Activated CD8-positive, alpha-beta T cell treated with anti-CD3 and anti-CD28 coated beads for 36 hours (primary cell): ENCODE measurements at regions not wholly inside any gene's neighbourhood (a gene's known extent, or its start where the extent isn't known, plus 50 kb on each side); places are given as distances from the start of the nearest gene placed in this dataset.

Experiments
- ATAC-seq: fragments of 200-7000 bp; cut with Tn5 transposase; one replicate; pipeline ENCODE4 v1.10.0; 2021; ENCODE audit warnings: mild to moderate bottlenecking, moderate library complexity
- CTCF ChIA-PET: fragments of 350-600 bp; sonication (Branson Sonifier 250); formaldehyde crosslinking; loops from one replicate; lab custom pipeline; 2021; ENCODE audit warnings: antibody characterized with exemption; lab: Charles Lee
- POLR2A ChIA-PET: fragments of 350-600 bp; sonication (Branson Sonifier 250); formaldehyde crosslinking; loops from one replicate; lab custom pipeline; 2021; ENCODE audit warnings: antibody characterized with exemption; lab: Charles Lee
- DNase-seq: peaks from one replicate; pipeline ENCODE4 v3.0.0-alpha.2; 2020
- H3K27ac Mint-ChIP-seq: one replicate; pipeline ENCODE4 v1.8.0; 2021; ENCODE audit warnings: mild to moderate bottlenecking, mixed read lengths
- H3K27me3 Mint-ChIP-seq: one replicate; pipeline ENCODE4 v1.8.0; 2021; ENCODE audit warnings: mixed read lengths
- H3K36me3 Mint-ChIP-seq: one replicate; pipeline ENCODE4 v1.8.0; 2021; ENCODE audit warnings: low read depth, mixed read lengths
- H3K4me1 Mint-ChIP-seq: one replicate; pipeline ENCODE4 v1.8.0; 2021; ENCODE audit warnings: low read depth, mixed read lengths
- H3K4me3 Mint-ChIP-seq: one replicate; pipeline ENCODE4 v1.8.0; 2021; ENCODE audit warnings: mild to moderate bottlenecking, moderate library complexity, mixed read lengths
- H3K9me3 Mint-ChIP-seq: one replicate; pipeline ENCODE4 v1.8.0; 2021; ENCODE audit warnings: mixed read lengths
- CTCF ChIP-seq: fragments of 200-600 bp; IDR thresholded peaks from one replicate; pipeline ENCODE4 v1.8.0; 2022; ENCODE audit warnings: antibody characterized with exemption, mild to moderate bottlenecking
- intact Hi-C: fragments of 100-400 bp; cut with micrococcal nuclease; formaldehyde crosslinking; loops from one replicate; pipeline ENCODE4 v1.10.0; 2022

- ATAC-seq (no peak), DNase-seq (no peak)
- TF ChIP-seq CTCF: no peak
- Mint-ChIP-seq H3K4me3 (no peak overlapping the region), H3K27me3 (no peaks in the 10 kb centered on the region), H3K27ac (no peak overlapping the region), H3K36me3 (no peaks in the 10 kb centered on the region), H3K9me3 (peaks cover 22% of the 10 kb centered on the region), H3K4me1 (no peaks in the 10 kb centered on the region)
- POLR2A ChIA-PET: no interaction called here
- intact Hi-C loops: no loop called here
- CTCF ChIA-PET: no interaction called here
Measured at GRCh38 chr2:123530004-123530403, 495.1 kb upstream of the CNTNAP5 start.

- ChIA-PET POLR2A (no interaction called here), CTCF (no interaction called here)
- Mint-ChIP-seq H3K36me3 (no peaks in the 10 kb centered on the region), H3K4me1 (no peaks in the 10 kb centered on the region), H3K27ac (no peak overlapping the region), H3K4me3 (no peak overlapping the region), H3K9me3 (peaks cover 17% of the 10 kb centered on the region), H3K27me3 (no peaks in the 10 kb centered on the region)
- intact Hi-C loops: no loop called here
- DNase-seq: no peak
- no peak for ATAC-seq
- TF ChIP-seq CTCF: no peak
Measured at GRCh38 chr2:123532126-123532525, 493.0 kb upstream of the CNTNAP5 start.

- DNase-seq: no peak
- CTCF ChIA-PET: no interaction called here
- no peaks in the 10 kb centered on the region for H3K36me3 Mint-ChIP-seq
- no peaks in the 10 kb centered on the region for H3K27me3 Mint-ChIP-seq
- no peak overlapping the region for H3K27ac Mint-ChIP-seq
- H3K9me3 Mint-ChIP-seq: peaks cover 19% of the 10 kb centered on the region
- no peaks in the 10 kb centered on the region for H3K4me1 Mint-ChIP-seq
- no peak for ATAC-seq
- intact Hi-C loops: no loop called here
- POLR2A ChIA-PET: no interaction called here
- no peak for TF ChIP-seq CTCF
- no peak overlapping the region for H3K4me3 Mint-ChIP-seq
Measured at GRCh38 chr2:123532994-123533393, 492.1 kb upstream of the CNTNAP5 start.

- ChIA-PET POLR2A (no interaction called here), CTCF (no interaction called here)
- no peaks in the 10 kb centered on the region for H3K27me3 Mint-ChIP-seq
- DNase-seq (no peak), ATAC-seq (no peak)
- H3K4me1 Mint-ChIP-seq: no peaks in the 10 kb centered on the region
- H3K27ac Mint-ChIP-seq: no peak overlapping the region
- peaks cover 19% of the 10 kb centered on the region for H3K9me3 Mint-ChIP-seq
- no peak overlapping the region for H3K4me3 Mint-ChIP-seq
- TF ChIP-seq CTCF: no peak
- intact Hi-C loops: no loop called here
- no peaks in the 10 kb centered on the region for H3K36me3 Mint-ChIP-seq
Measured at GRCh38 chr2:123540291-123540690, 484.8 kb upstream of the CNTNAP5 start.

- peaks cover 11% of the 10 kb centered on the region for H3K9me3 Mint-ChIP-seq
- intact Hi-C loops: no loop called here
- no peaks in the 10 kb centered on the region for H3K27me3 Mint-ChIP-seq
- ChIA-PET POLR2A (no interaction called here), CTCF (no interaction called here)
- no peak overlapping the region for H3K4me3 Mint-ChIP-seq
- no peaks in the 10 kb centered on the region for H3K36me3 Mint-ChIP-seq
- H3K4me1 Mint-ChIP-seq: no peaks in the 10 kb centered on the region
- no peak for TF ChIP-seq CTCF
- ATAC-seq: no peak
- no peak overlapping the region for H3K27ac Mint-ChIP-seq
- DNase-seq: no peak
Measured at GRCh38 chr2:123546353-123546752, 478.7 kb upstream of the CNTNAP5 start.
